T-helper 17 cell (primary cell): ENCODE measurements at regions not wholly inside any gene's neighbourhood (a gene's known extent, or its start where the extent isn't known, plus 50 kb on each side); places are given as distances from the start of the nearest gene placed in this dataset.

Experiments used
- ATAC-seq: fragments of 150-1000 bp; cut with Tn5 transposase; 2 replicates; pipeline ENCODE4 v1.10.0; 2021; ENCODE audit warnings: mild to moderate bottlenecking, moderate library complexity
- DNase-seq, 3 donors: peaks; one replicate each; pipeline versions ENCODE4 v3.0.0 to v3.0.0-alpha.2; 2020 to 2021
- H3K9me3 ChIP-seq: one replicate; pipeline ENCODE4 v1.7.0; 2013; ENCODE audit warnings: low read length, mild to moderate bottlenecking; ENCODE audit not compliant: control insufficient read depth, poor library complexity, severe bottlenecking
- H3K27ac Mint-ChIP-seq: one replicate; pipeline ENCODE4 v1.8.0; 2022; ENCODE audit warnings: mild to moderate bottlenecking, moderate library complexity, mixed read lengths
- H3K27me3 Mint-ChIP-seq: one replicate; pipeline ENCODE4 v1.8.0; 2022; ENCODE audit warnings: mixed read lengths
- H3K36me3 Mint-ChIP-seq: one replicate; pipeline ENCODE4 v1.8.0; 2022; ENCODE audit warnings: low read depth, mixed read lengths
- H3K4me1 Mint-ChIP-seq: one replicate; pipeline ENCODE4 v1.8.0; 2022; ENCODE audit warnings: mild to moderate bottlenecking, mixed read lengths
- H3K4me3 Mint-ChIP-seq: one replicate; pipeline ENCODE4 v1.8.0; 2022; ENCODE audit warnings: mild to moderate bottlenecking, moderate library complexity, mixed read lengths

DNA sequence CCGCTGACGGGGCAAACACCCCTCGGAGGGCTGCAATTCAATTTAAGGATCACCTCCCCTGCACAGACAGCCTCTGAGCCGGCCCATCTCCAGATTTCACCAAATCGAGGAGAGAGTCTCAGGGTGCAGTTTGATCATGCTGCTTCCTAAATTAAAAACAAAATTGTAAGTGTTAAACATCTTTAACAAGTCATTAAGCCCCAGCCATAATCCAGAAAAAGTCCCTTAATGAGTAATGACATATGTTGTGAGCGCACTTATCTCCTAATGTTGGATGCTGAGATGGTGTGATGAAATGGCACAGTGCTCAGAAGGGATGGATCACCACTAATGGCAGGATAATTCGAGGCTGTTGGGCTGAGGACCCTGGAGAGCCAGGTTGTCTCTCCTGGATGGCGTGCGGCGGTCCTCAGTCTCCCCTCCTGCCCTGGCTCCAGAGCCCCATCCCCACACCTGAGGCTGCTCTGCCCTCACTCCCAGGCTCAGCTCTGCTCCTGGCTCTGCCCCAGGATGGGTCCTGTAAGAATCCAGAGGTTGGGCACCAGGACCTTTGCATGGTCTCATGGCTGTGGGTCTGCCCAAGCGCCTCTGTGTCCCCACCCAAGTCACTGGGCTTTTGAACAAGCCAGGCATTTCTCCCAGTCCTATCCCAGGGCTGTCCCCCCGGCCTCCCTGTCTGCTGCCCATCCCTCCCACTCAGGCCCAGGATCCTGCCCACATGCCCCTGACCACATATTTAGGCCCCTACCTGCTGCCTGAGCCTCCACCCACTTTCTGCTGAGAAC lies 224.4 kb upstream of the POU3F1 start:
- H3K9me3 ChIP-seq = no peaks in the 10 kb centered on the region
- Mint-ChIP-seq H3K4me1 (no peaks in the 10 kb centered on the region), H3K27ac (no peak overlapping the region), H3K4me3 (no peak overlapping the region), H3K36me3 (no peaks in the 10 kb centered on the region), H3K27me3 (peaks cover 87% of the 10 kb centered on the region)
- DNase-seq (no peak), ATAC-seq (no peak)

DNA sequence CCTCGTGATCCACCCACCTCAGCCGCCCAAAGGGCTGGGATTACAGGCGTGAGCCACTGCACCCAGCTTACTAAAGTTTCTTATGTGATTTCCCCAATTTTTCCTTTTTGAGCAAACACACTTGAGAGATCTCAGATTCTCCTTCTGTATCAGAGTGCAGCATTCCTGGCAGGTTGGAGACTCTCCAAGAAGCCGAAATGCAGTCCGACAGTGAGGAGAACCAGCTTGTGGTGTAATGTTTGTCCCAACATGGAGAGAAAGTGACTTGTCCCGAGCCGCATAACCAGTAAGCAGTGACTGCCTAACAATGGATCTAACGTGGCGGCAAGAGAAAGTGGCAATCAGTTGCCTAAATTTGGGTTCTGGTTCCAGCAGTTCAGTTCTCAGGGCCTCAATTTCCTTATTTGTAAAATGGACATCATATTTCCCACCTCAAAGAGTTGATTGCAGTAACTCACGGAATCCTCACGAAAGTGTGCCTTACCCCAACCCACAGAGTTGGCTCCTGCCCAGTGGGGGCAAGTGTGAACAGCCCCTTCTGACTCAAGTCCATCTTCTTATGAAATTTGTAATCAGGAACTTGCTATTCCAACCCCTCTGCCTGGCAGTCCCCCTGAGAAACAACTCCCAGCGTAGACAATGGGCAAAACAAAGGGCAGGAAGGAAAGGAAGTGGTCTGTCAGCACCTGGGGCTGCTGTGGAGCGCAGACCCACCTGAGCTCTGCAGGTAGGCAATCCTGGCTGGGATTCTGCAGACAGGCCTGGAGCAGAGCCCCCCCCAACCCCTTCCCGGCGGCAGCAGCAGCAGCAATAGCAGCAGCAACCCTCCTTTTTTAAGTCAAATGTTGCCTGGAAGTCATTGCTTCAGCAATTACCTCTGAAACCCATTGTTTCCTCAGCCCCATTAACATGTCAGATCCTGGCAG lies 223.6 kb upstream of the POU3F1 start:
- no peak for DNase-seq
- no peak for ATAC-seq
- Mint-ChIP-seq H3K4me3 (no peak overlapping the region), H3K27me3 (peaks cover 91% of the 10 kb centered on the region), H3K27ac (no peak overlapping the region), H3K36me3 (no peaks in the 10 kb centered on the region), H3K4me1 (no peaks in the 10 kb centered on the region)
- H3K9me3 ChIP-seq = no peaks in the 10 kb centered on the region

DNA sequence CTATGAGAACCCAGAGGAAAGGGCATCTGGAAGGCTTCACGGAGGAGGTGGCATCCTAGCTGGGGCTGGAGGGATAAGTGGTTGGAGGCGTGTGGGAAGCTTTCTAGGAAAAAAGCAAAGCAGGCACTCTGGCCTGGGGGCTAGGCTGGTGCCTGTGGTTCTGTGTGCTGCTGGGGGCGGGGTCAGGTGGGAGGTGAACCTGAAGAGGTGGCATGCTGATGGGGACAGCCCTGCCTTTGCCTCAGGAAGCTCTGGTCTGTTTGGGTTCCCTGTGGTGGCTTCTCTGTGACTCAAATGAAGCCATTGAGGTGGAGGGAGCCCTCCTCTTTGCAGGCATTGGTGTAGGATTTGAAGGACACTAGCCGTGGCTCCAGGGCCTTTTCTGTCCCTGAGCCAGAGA lies 221.6 kb upstream of the POU3F1 start:
- Mint-ChIP-seq H3K4me3 (no peak overlapping the region), H3K36me3 (no peaks in the 10 kb centered on the region), H3K4me1 (no peaks in the 10 kb centered on the region), H3K27me3 (peaks cover 79% of the 10 kb centered on the region), H3K27ac (no peak overlapping the region)
- DNase-seq = no peak
- ATAC-seq = no peak
- no peaks in the 10 kb centered on the region for H3K9me3 ChIP-seq

DNA sequence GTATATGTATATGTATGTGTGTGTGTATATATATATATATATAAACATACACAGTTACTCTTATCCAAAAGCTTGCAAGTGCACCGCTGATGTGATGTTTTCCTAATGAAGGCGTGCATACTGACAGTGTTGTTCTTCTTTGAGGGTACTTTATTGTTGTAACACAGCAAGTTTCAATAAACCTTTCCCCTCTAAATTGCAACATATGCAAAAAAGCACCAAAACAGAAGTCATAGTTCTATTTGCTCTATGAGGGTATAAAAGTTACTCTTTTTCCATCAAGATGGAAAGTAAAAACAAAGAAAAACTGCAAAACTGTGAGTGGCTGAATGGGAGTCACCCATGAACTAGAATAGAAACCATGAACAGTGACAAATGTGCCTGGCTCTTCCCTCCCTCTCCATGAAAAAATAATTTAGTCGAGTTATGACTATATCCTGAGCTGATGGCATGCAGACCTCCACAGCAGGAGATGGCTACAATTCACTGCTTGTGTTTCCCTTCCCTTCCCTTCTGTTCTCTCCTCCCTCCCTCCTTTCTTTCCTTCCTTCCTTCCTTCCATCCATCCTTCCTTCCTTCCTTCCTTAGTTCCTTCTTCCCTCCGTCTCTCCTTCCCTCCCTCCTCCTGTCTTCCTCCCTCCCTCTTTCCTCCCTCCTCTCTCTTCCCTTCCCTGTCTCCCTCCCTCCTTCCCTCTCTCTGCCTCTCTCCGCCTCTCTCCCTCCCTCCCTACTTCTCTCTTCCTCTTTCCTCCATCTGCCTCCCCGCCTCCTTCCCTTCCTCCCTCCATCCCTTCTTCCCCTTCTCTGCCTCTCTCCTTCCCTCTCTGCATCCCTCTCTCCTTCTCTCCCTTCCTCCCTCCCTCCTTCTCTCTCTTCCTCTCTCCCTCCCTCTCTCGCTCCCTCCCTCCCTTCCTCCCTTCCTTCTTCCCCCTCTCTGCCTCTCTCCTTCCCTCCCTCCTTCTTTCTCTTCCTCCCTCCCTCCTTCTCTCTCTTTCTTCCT lies 220.7 kb upstream of the POU3F1 start:
- no peaks in the 10 kb centered on the region for H3K36me3 Mint-ChIP-seq
- ATAC-seq (no peak), DNase-seq (no peak)
- peaks cover 70% of the 10 kb centered on the region for H3K27me3 Mint-ChIP-seq
- no peaks in the 10 kb centered on the region for H3K9me3 ChIP-seq
- no peaks in the 10 kb centered on the region for H3K4me1 Mint-ChIP-seq
- H3K27ac Mint-ChIP-seq = no peak overlapping the region
- H3K4me3 Mint-ChIP-seq = no peak overlapping the region

DNA sequence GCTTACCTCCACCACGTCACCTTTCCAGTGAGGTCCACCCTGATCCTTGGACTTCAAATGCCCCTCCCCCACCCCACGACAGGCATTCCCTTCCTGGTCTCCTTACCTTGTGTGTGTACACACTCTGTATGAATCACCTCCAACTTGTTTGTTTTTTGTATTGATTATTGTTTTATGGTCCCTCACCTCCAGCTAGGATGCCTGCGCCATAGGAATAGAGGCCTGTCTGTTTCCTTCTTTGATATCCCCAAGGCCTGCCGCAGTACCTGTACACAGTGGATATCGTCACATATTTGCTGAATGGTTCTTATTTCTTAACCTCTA lies 219.6 kb upstream of the POU3F1 start:
- Mint-ChIP-seq H3K4me3 (no peak overlapping the region), H3K27ac (no peak overlapping the region), H3K27me3 (peaks cover 68% of the 10 kb centered on the region), H3K36me3 (no peaks in the 10 kb centered on the region), H3K4me1 (no peaks in the 10 kb centered on the region)
- H3K9me3 ChIP-seq = no peaks in the 10 kb centered on the region
- ATAC-seq = no peak
- DNase-seq = no peak

DNA sequence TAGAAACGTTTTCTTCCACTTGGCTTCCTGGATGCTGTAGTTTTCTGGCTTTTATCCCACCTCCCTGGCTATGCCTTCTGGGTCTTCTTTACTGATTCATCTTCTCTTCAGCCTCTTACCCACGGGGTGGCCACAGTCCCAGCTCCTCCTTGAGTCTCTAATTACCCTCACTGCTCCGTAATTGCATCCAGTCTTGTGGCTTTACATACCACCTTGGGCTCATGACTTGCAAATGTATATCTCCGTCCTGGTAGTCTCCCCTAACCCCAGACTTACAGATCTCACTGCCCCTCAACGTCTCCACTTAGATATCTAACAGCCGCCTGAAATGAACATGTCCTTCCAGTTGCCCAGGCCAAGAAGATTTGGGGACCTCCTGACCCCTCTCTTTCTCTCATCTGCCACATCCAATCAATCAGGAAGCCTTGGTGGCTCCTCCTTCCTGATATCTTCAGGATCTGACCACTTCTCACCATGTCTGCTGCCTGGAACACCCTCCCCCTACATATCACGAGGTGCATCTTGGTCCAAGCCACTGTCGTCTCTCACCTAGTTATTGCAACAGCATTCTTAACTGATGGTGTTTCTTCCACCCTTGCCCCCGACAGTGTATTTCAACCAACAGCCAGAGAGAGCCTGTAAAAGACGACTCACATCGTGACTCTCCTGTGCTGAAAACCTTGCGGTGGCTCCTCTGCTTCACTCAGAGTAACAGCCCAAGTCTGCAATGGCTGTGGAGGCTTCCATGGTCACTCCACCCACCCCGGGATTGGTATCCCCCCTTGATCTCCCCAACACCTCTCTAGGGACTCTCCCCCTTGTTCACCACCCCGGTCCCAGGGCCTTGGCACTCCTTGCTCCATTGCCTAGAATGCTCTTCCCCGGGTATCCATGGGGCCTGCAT lies 219.0 kb upstream of the POU3F1 start:
- Mint-ChIP-seq H3K27ac (no peak overlapping the region), H3K4me1 (no peaks in the 10 kb centered on the region), H3K36me3 (peaks cover under 1% of the 10 kb centered on the region), H3K4me3 (no peak overlapping the region), H3K27me3 (peaks cover 68% of the 10 kb centered on the region)
- H3K9me3 ChIP-seq = no peaks in the 10 kb centered on the region
- ATAC-seq (no peak), DNase-seq (no peak)

DNA sequence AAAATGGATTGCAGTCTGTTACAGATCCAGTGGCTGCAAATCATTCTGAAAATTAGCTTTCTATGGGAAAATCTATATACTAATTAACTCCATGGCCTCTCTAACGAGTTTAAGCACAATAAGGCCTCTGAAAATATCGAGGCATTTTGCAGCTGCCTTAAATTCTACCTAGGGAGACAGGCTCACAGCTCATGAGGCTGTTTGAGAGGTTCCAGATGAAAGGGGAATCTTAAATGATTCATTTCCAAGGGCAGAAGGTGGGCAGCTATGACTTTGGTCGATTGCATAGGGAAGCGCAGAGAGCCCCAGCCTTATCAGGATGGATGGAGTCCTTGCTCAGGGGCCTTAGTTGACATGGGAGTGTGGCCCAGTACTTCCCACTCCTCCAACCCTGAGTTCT lies 216.8 kb upstream of the POU3F1 start:
- Mint-ChIP-seq H3K27ac (no peak overlapping the region), H3K27me3 (peaks cover 57% of the 10 kb centered on the region), H3K4me3 (no peak overlapping the region), H3K36me3 (peaks cover 2% of the 10 kb centered on the region), H3K4me1 (no peaks in the 10 kb centered on the region)
- no peaks in the 10 kb centered on the region for H3K9me3 ChIP-seq
- ATAC-seq (no peak), DNase-seq (no peak)

DNA sequence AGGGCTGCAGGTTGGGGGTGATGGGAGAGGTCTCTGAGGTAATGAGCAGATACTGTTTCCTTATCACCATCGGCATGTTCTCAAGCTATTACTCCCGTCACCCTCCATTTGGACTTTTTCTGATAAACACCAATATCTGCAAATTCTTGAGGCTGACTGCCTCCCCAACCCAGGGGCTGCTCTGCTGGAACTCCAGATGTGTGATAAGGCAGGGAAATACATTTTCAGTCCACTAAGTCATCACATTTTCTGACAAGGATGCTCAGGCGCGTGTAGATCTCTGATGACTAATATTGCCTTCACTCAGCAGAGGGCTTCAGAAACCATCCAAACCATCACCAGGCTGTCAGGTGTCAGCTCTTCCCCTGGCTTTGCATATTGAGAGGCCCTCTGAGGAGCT lies 215.0 kb upstream of the POU3F1 start:
- Mint-ChIP-seq H3K27ac (no peak overlapping the region), H3K36me3 (peaks cover 2% of the 10 kb centered on the region), H3K4me3 (no peak overlapping the region), H3K4me1 (no peaks in the 10 kb centered on the region), H3K27me3 (peaks cover 50% of the 10 kb centered on the region)
- no peak for DNase-seq
- no peak for ATAC-seq
- H3K9me3 ChIP-seq = no peaks in the 10 kb centered on the region

DNA sequence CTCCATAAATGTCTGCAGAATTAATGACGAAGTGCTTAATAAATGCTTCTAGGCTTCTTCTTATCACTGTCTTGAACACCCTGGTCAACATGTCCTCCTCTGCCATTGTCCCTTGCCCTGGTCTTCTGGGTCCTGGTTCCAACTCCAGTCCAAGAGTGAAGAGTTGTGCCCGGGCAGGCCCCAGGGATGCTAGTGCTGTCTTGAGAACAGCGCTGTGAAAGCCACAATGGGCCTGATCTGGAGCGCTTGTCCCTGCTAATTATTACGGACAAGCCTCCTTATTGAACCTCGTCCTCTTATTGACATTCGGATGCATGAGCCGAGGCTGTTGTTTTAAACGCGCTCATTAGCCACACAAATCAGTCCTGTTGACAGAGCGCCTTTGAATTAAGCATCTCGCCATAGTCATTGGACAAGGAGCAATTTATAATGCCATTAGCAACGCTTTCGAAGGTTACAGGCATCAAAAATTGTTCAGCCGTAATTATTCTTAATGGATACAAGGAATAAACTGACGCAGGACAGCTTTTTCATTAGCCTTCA lies 211.6 kb upstream of the POU3F1 start:
- DNase-seq = no peak
- no peak for ATAC-seq
- Mint-ChIP-seq H3K4me1 (no peaks in the 10 kb centered on the region), H3K27me3 (peaks cover 46% of the 10 kb centered on the region), H3K36me3 (peaks cover 2% of the 10 kb centered on the region), H3K27ac (no peak overlapping the region), H3K4me3 (no peak overlapping the region)
- no peaks in the 10 kb centered on the region for H3K9me3 ChIP-seq

DNA sequence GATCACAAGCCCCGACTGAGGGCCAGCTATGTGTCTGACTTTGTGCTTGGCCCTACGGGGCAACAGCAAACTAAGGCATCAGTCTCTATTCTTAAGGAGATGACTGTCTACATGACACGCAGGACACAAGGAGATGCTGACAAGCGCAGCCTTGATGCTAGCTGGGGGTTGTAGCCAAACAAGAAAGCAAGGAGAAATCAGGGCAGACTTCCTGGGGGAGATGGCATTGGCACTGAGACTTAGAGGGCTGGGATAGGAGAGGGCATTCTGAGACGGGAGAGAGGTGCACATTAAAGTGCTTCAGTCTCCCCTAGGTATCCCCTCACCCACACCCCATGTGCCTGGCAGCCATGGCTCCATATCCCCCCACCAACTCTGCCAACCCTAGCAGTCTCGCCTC lies 210.8 kb upstream of the POU3F1 start:
- peaks cover 2% of the 10 kb centered on the region for H3K36me3 Mint-ChIP-seq
- ATAC-seq = no peak
- H3K27ac Mint-ChIP-seq = no peak overlapping the region
- no peaks in the 10 kb centered on the region for H3K9me3 ChIP-seq
- no peaks in the 10 kb centered on the region for H3K4me1 Mint-ChIP-seq
- peaks cover 54% of the 10 kb centered on the region for H3K27me3 Mint-ChIP-seq
- no peak overlapping the region for H3K4me3 Mint-ChIP-seq
- DNase-seq = no peak

DNA sequence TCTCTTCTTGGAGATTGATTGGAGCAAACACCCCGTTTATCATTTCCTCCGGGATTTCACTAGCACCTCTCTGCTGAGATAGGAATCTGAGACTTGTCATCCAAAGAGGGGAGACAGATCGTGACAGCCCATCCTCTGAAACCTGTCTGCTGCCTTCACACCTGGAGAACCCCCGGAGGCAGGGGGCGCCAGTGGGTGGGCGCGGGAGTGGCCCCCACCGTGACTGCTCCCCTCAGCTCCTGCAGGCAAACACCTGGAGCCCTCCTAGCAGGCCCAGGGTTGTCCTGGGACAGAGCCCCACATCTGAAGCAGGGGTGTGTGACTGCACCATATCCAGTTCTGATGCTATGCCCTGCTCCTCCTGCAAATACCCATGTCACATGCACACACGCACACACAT lies 209.5 kb upstream of the POU3F1 start:
- Mint-ChIP-seq H3K36me3 (peaks cover 2% of the 10 kb centered on the region), H3K4me3 (no peak overlapping the region), H3K27me3 (peaks cover 48% of the 10 kb centered on the region), H3K27ac (no peak overlapping the region), H3K4me1 (no peaks in the 10 kb centered on the region)
- DNase-seq (no peak), ATAC-seq (no peak)
- no peaks in the 10 kb centered on the region for H3K9me3 ChIP-seq

DNA sequence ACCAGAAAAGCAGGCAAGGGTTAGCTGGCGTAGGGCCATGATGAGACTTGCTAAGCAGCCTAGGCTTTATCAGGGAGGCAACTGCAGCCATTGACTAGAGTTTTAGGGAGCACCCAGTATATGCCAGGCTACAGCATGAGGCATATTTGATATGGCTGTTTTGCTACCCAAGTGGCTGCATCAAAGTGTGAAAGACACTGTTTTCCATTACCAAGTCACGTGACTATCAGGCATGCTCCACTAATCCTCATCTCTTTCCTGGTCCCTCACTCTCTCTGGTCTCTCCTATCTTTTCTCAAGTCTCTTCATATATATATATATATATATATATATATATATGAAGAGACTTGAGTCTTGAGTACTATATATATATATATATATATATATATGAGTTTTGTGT lies 206.7 kb upstream of the POU3F1 start:
- Mint-ChIP-seq H3K27ac (no peak overlapping the region), H3K4me1 (peaks cover 4% of the 10 kb centered on the region), H3K4me3 (no peak overlapping the region), H3K27me3 (peaks cover 64% of the 10 kb centered on the region), H3K36me3 (peaks cover 7% of the 10 kb centered on the region)
- no peaks in the 10 kb centered on the region for H3K9me3 ChIP-seq
- DNase-seq (no peak), ATAC-seq (no peak)
